ENCODE measurements at regions not wholly inside any gene's neighbourhood (a gene's known extent, or its start where the extent isn't known, plus 50 kb on each side); places are given as distances from the start of the nearest gene placed in this dataset.

GRCh38 chr2:21393173-21393572 lies 269.4 kb downstream of the TDRD15 start:
- DNase-seq (ENCODE audit: low read depth, low spot score) = no peak

- DNase-seq (ENCODE audit: low read depth, low spot score) = peak; percentile 12
These were observed 271.6 kb downstream of the TDRD15 start for GRCh38 chr2:21395366-21395765.

GRCh38 chr2:21396252-21396651 lies 272.5 kb downstream of the TDRD15 start:
- no peak for DNase-seq (ENCODE audit: low read depth, low spot score)

- no peak for DNase-seq (ENCODE audit: low read depth, low spot score)
These were observed 277.4 kb downstream of the TDRD15 start for GRCh38 chr2:21401022-21401698.

GRCh38 chr2:21404137-21404536 lies 280.4 kb downstream of the TDRD15 start:
- DNase-seq (ENCODE audit: low read depth, low spot score) = no peak

- no peak for DNase-seq (ENCODE audit: low read depth, low spot score)
These were observed 281.3 kb downstream of the TDRD15 start for GRCh38 chr2:21404827-21405625.

- no peak for DNase-seq (ENCODE audit: low read depth, low spot score)
These were observed 282.6 kb downstream of the TDRD15 start for GRCh38 chr2:21406386-21406785.

GRCh38 chr2:21406911-21407310 lies 283.1 kb downstream of the TDRD15 start:
- DNase-seq (ENCODE audit: low read depth, low spot score) = no peak

- DNase-seq (ENCODE audit: low read depth, low spot score) = no peak
These were observed 284.1 kb downstream of the TDRD15 start for GRCh38 chr2:21407851-21408250.

GRCh38 chr2:21411741-21412140 lies 288.0 kb downstream of the TDRD15 start:
- DNase-seq (ENCODE audit: low read depth, low spot score) = no peak

- no peak for DNase-seq (ENCODE audit: low read depth, low spot score)
These were observed 289.2 kb downstream of the TDRD15 start for GRCh38 chr2:21412944-21413443.

GRCh38 chr2:21415234-21415633 lies 291.5 kb downstream of the TDRD15 start:
- peak; percentile 31 for DNase-seq (ENCODE audit: low read depth, low spot score)

GRCh38 chr2:21416226-21416625 lies 292.5 kb downstream of the TDRD15 start:
- DNase-seq (ENCODE audit: low read depth, low spot score) = no peak

- DNase-seq (ENCODE audit: low read depth, low spot score) = no peak
These were observed 294.7 kb downstream of the TDRD15 start for GRCh38 chr2:21418456-21418855.

GRCh38 chr2:21420553-21421335 lies 297.0 kb downstream of the TDRD15 start:
- no peak for DNase-seq (ENCODE audit: low read depth, low spot score)

- DNase-seq (ENCODE audit: low read depth, low spot score) = peak; percentile 75
These were observed 298.3 kb downstream of the TDRD15 start for GRCh38 chr2:21422050-21422449.

GRCh38 chr2:21422724-21423522 lies 299.2 kb downstream of the TDRD15 start:
- no peak for DNase-seq (ENCODE audit: low read depth, low spot score)

- DNase-seq (ENCODE audit: low read depth, low spot score) = no peak
These were observed 300.1 kb downstream of the TDRD15 start for GRCh38 chr2:21423854-21424253.

GRCh38 chr2:21424375-21424774 lies 300.6 kb downstream of the TDRD15 start:
- no peak for DNase-seq (ENCODE audit: low read depth, low spot score)

- no peak for DNase-seq (ENCODE audit: low read depth, low spot score)
These were observed 303.8 kb downstream of the TDRD15 start for GRCh38 chr2:21427606-21428005.

- DNase-seq (ENCODE audit: low read depth, low spot score) = no peak
These were observed 305.0 kb downstream of the TDRD15 start for GRCh38 chr2:21428754-21429153.

All from ELF-1 (cell line).